ENCODE measurements at regions not wholly inside any gene's neighbourhood (a gene's known extent, or its start where the extent isn't known, plus 50 kb on each side); places are given as distances from the start of the nearest gene placed in this dataset.
"Not testable (repeated sequence)": the region's sequence is repeated elsewhere in the genome, so short reads cannot be mapped to it uniquely, and the experiment has no call there.

GRCh38 chr22:22697377-22698117 is 53.1 kb downstream of the GGTLC2 start:
- no peak for DNase-seq (ENCODE audit: low read depth)
- CTCF ChIA-PET = interaction anchor here (1.2 kb wide), 1 partner anchor 12 kb away, joined by 4 read pairs; no protein-coding TSS in a partner anchor
- no peaks in the 10 kb centered on the region for H3K36me3 ChIP-seq (ENCODE audit: control insufficient read depth, insufficient read depth, low read length)

GRCh38 chr22:22698263-22698750 is 53.9 kb downstream of the GGTLC2 start:
- DNase-seq (ENCODE audit: low read depth) = no peak
- no peak overlapping the region for H3K4me3 ChIP-seq (ENCODE audit: low read depth, low read length)
- POLR2A ChIA-PET = no interaction called here
- TF ChIP-seq, protein P1, sequence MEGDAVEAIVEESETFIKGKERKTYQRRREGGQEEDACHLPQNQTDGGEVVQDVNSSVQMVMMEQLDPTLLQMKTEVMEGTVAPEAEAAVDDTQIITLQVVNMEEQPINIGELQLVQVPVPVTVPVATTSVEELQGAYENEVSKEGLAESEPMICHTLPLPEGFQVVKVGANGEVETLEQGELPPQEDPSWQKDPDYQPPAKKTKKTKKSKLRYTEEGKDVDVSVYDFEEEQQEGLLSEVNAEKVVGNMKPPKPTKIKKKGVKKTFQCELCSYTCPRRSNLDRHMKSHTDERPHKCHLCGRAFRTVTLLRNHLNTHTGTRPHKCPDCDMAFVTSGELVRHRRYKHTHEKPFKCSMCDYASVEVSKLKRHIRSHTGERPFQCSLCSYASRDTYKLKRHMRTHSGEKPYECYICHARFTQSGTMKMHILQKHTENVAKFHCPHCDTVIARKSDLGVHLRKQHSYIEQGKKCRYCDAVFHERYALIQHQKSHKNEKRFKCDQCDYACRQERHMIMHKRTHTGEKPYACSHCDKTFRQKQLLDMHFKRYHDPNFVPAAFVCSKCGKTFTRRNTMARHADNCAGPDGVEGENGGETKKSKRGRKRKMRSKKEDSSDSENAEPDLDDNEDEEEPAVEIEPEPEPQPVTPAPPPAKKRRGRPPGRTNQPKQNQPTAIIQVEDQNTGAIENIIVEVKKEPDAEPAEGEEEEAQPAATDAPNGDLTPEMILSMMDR (IDR thresholded peaks at IDR 0.05; ENCODE audit: insufficient read depth, low read depth, low read length) = no peak
- no peaks in the 10 kb centered on the region for H3K36me3 ChIP-seq (ENCODE audit: control insufficient read depth, insufficient read depth, low read length)
- H3K27me3 ChIP-seq (ENCODE audit: control insufficient read depth, insufficient read depth, low read length) = no peaks in the 10 kb centered on the region
- CTCF ChIA-PET = interaction anchor here (1.1 kb wide), 1 partner anchor 11 kb away, joined by 3 read pairs; no protein-coding TSS in a partner anchor

More at GRCh38 chr22:22697377-22698117, 53.1 kb downstream of the GGTLC2 start:
- TF ChIP-seq, protein P1 (IDR thresholded peaks at IDR 0.05; ENCODE audit: insufficient read depth, low read depth, low read length) = no peak
- POLR2A ChIA-PET = no interaction called here
- Histone ChIP-seq H3K27me3 (ENCODE audit: control insufficient read depth, insufficient read depth, low read length) (no peaks in the 10 kb centered on the region), H3K4me3 (ENCODE audit: low read depth, low read length) (no peak overlapping the region)

DNA sequence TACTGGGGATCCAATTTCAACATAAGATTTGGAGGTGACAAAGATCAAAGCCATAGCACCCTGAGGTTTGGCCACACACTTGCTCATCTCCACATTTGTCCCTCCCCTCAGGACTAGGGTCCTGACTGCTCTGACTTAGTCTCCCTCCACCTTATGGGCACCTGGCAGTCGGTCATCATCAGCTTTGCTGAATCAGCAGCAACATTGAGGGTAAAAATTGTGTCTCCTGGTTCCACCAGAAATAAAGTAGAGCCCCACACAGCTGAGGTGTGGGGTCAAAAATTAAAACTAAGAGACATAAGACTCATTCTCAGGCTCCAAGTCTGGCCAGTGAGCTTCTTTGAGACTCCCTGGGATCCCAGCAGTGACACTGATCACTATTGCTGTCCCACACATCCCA is 56.2 kb downstream of the GGTLC2 start:
- no peak for DNase-seq (ENCODE audit: low read depth)
- POLR2A ChIA-PET = no interaction called here
- Histone ChIP-seq H3K4me3 (ENCODE audit: low read depth, low read length) (no peak overlapping the region), H3K27me3 (ENCODE audit: control insufficient read depth, insufficient read depth, low read length) (no peaks in the 10 kb centered on the region), H3K36me3 (ENCODE audit: control insufficient read depth, insufficient read depth, low read length) (no peaks in the 10 kb centered on the region)
- TF ChIP-seq, protein P1 (IDR thresholded peaks at IDR 0.05; ENCODE audit: insufficient read depth, low read depth, low read length) = no peak
- CTCF ChIA-PET = interaction anchor here (0.9 to 2.4 kb wide), 4 partner anchors 9 to 237 kb away, joined by 3 to 9 read pairs (median 3); no protein-coding TSS in a partner anchor

DNA sequence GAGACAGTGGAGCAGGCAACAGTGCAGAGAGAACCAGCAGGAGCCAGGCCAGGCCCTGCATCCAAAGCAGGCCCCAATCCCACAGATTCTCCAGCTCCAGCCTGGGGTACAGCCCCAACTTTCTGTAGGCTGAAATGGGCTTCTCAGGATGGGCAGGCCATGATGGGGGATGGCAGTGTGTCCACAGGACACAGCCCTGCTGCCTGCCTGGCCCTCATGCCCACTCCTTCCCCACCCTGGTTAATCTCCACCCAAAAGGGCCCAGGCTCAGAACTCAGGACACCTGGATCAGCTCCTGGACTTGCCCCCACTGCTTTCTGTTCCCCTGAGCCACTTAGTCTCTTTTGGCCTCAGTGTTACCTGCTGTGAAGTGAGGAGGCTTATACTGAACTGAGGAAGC is 57.1 kb downstream of the GGTLC2 start:
- POLR2A ChIA-PET; H3K27me3 ChIP-seq (ENCODE audit: control insufficient read depth, insufficient read depth, low read length): not testable (repeated sequence)
- CTCF ChIA-PET = interaction anchor here (0.7 to 2.4 kb wide), 6 partner anchors 9 to 238 kb away, joined by 3 to 9 read pairs (median 4); no protein-coding TSS in a partner anchor

DNA sequence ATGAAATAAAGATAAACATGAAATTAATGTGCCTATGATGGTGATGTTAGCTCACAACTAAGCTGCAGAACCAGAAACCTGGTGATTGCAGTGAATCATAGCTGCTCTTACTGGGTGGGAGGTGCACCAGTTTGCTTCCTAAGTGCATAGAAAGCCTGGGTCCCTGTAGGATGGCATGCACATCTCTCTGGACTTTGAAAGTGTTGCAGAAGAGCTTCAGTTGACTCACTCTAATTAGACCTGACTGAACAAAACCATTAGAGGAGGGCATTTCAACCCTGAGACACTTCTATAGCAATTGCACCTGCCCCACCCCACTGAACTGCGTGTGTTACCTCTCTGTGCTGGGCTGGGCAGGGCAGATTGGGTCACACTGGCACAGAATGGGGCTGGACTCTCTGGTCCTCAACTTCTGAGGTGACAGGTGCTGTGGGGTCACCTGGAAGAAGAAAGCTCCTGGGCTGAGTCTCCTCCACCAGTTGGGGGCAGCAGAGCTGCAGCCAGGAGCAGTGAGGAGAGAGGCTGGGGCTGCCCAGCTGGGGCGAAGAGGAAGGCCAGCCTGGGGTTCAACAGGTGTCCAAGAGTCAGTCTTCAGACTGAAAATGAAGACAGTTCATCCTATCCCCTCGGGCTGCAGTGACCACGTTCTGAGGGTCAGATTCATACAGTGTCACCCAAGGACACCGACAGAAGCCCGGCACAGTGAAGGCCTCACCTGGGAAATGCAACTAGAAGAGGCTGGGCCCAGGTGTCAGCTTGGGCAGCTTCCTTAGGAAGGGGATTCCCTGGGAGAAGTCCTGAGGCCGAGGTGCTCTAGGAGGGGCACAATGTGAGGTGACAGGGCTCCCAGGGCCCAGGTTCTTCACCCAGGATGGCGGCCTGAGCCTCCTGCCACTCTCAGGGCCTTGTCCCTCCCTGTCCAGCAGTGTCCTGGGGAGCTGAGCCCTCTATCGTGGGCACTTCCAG is 58.1 kb downstream of the GGTLC2 start:
- TF ChIP-seq, protein P1 (IDR thresholded peaks at IDR 0.05; ENCODE audit: insufficient read depth, low read depth, low read length) = peak; percentile 9; the same call in 1 of the 2 replicates
- CTCF ChIA-PET = interaction anchor here (0.7 to 2.4 kb wide), 6 partner anchors 8 to 51 kb away, joined by 3 to 9 read pairs (median 6); no protein-coding TSS in a partner anchor
- Histone ChIP-seq H3K36me3 (ENCODE audit: control insufficient read depth, insufficient read depth, low read length) (no peaks in the 10 kb centered on the region), H3K27me3 (ENCODE audit: control insufficient read depth, insufficient read depth, low read length) (no peaks in the 10 kb centered on the region), H3K4me3 (ENCODE audit: low read depth, low read length) (no peak overlapping the region)
- no peak for DNase-seq (ENCODE audit: low read depth)
- POLR2A ChIA-PET = no interaction called here

More for the DNA sequence above, 57.1 kb downstream of the GGTLC2 start:
- not testable (repeated sequence) for H3K4me3 ChIP-seq (ENCODE audit: low read depth, low read length); H3K36me3 ChIP-seq (ENCODE audit: control insufficient read depth, insufficient read depth, low read length); DNase-seq (ENCODE audit: low read depth)
